ENCODE measurements at regions not wholly inside any gene's neighbourhood (a gene's known extent, or its start where the extent isn't known, plus 50 kb on each side); places are given as distances from the start of the nearest gene placed in this dataset.

DNA sequence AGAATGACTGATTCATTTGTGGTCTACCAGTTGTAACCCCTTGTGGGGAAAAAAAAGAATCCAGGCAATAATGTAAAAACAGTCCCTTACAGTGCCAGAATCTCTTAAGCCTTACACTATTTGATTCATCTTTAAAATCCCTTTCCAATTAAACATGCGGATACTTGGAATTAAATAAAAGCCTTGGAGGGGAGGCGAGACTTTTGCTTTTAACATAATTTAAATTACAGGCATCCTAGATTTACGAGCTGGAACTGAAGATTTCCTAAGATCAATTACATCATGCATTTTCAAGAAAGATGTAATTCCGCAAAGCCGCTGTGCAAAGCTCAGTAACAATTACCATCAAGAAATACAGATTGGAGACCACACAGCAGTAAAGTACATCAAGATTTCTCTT lies 370.2 kb downstream of the MTRR start:
- no peak for ATAC-seq
- Histone ChIP-seq H3K36me3 (ENCODE audit: low read depth) (no peaks in the 10 kb centered on the region), H3K4me1 (ENCODE audit: low read depth) (no peaks in the 10 kb centered on the region), H3K4me3 (no peak overlapping the region), H3K9me3 (no peaks in the 10 kb centered on the region)
- DNase-seq, result no peak
- intact Hi-C loops (cut with DNase I, micrococcal nuclease), result no loop called here
- TF ChIP-seq, protein P1, sequence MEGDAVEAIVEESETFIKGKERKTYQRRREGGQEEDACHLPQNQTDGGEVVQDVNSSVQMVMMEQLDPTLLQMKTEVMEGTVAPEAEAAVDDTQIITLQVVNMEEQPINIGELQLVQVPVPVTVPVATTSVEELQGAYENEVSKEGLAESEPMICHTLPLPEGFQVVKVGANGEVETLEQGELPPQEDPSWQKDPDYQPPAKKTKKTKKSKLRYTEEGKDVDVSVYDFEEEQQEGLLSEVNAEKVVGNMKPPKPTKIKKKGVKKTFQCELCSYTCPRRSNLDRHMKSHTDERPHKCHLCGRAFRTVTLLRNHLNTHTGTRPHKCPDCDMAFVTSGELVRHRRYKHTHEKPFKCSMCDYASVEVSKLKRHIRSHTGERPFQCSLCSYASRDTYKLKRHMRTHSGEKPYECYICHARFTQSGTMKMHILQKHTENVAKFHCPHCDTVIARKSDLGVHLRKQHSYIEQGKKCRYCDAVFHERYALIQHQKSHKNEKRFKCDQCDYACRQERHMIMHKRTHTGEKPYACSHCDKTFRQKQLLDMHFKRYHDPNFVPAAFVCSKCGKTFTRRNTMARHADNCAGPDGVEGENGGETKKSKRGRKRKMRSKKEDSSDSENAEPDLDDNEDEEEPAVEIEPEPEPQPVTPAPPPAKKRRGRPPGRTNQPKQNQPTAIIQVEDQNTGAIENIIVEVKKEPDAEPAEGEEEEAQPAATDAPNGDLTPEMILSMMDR (IDR thresholded peaks at IDR 0.05), result no peak

DNA sequence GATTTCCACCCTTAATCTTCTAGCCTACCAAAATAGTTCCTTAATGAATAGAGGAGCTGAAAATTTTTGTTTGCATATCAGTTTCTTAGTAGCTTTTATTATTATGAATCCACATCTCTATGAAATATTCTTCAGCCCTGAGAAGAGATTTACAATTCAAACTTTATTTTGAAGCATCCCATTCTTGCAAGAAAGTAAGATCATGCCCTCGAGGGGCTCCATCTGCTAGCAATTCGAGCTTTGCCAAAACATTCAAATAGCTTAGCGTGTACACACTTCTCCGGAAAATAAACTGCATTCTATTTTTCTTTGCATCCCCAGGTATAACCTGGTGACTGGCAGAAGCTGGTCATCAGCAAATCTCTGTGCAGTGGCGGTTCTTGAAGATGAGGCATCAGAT lies 370.7 kb downstream of the MTRR start:
- DNase-seq, result no peak
- TF ChIP-seq, protein P1 (IDR thresholded peaks at IDR 0.05), result no peak
- H3K4me3 ChIP-seq, result no peak overlapping the region
- H3K36me3 ChIP-seq (ENCODE audit: low read depth), result no peaks in the 10 kb centered on the region
- H3K4me1 ChIP-seq (ENCODE audit: low read depth), result no peaks in the 10 kb centered on the region
- H3K9me3 ChIP-seq, result no peaks in the 10 kb centered on the region
- ATAC-seq, result no peak
- intact Hi-C loops (cut with DNase I, micrococcal nuclease), result no loop called here

- ATAC-seq (no peak), DNase-seq (no peak)
- TF ChIP-seq, protein P1 (IDR thresholded peaks at IDR 0.05), result no peak
- no peak overlapping the region for H3K4me3 ChIP-seq
- no peaks in the 10 kb centered on the region for H3K36me3 ChIP-seq (ENCODE audit: low read depth)
- no peaks in the 10 kb centered on the region for H3K4me1 ChIP-seq (ENCODE audit: low read depth)
- intact Hi-C loops (cut with DNase I, micrococcal nuclease), result no loop called here
- no peaks in the 10 kb centered on the region for H3K9me3 ChIP-seq
Observed at GRCh38 chr5:8241076-8241475, 372.1 kb downstream of the MTRR start.

DNA sequence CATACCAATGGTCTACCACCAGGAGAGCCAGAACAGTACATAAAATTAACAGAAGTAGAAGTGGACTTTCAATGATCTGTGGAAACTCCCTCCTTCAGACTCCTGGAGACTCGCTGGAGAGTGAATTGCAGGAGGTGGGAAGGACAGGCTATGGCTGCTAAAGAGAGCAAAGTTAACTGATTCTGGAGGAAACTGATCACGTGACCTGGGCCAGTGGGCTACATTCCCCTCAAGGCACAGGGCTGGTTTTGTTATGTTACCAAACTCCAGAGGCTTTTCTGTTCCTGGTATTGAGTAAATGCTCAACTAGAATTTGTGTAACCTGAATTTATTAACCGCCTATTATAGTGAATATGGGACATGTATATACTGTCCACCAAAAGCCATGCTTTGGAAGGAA lies 372.6 kb downstream of the MTRR start:
- Histone ChIP-seq H3K9me3 (no peaks in the 10 kb centered on the region), H3K4me1 (ENCODE audit: low read depth) (no peaks in the 10 kb centered on the region), H3K36me3 (ENCODE audit: low read depth) (no peaks in the 10 kb centered on the region), H3K4me3 (no peak overlapping the region)
- TF ChIP-seq, protein P1 (IDR thresholded peaks at IDR 0.05), result no peak
- intact Hi-C loops (cut with DNase I, micrococcal nuclease), result no loop called here
- no peak for DNase-seq
- no peak for ATAC-seq

DNA sequence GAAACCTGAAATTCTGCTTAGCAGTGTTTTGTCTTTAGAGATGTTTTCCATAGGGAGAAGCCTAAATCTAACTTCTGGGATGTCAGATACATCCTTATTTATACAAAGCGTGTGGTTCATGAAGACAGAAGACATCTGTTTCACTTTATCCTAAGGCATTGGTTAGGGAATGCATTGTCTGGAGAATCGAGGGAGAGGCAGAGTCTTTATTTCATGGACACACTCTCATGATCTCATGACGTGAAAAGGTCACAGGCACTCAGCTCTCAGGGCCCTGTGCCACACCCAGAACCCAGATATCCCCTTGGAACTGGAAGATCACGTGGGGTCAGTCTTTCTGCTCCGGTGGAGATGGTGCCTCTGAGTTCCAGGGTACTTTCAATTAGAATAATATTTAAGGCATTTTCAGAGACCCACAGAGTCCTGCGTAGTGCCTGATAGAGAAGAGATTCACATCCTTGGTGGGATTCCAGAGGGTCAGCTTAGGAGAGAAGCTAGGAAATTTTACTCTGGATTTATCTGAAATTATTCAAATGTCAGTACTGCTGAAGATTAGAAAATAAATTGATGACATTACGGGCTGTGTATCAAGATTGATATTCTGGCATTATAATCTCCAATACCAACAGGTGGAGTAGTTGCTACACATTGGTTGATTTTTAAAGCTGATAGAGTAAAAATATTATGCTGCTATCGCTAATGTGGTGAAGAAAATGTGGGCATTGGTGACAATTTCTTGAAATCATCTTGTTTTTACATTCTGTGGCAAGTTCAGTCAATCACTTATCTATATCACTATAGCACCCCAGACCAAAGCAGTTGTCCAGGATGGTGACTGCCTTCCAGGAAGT lies 378.3 kb downstream of the MTRR start:
- Histone ChIP-seq H3K4me3 (no peak overlapping the region), H3K36me3 (ENCODE audit: low read depth) (no peaks in the 10 kb centered on the region), H3K4me1 (ENCODE audit: low read depth) (no peaks in the 10 kb centered on the region), H3K9me3 (no peaks in the 10 kb centered on the region)
- TF ChIP-seq, protein P1 (IDR thresholded peaks at IDR 0.05), result no peak
- no peak for DNase-seq
- no peak for ATAC-seq
- intact Hi-C loops (cut with DNase I, micrococcal nuclease), result no loop called here

Measured in mucosa of descending colon (tissue), 3 donors.